SIG-M5 treated with dmso at 0.1 percent for 504 hours (cell line): ENCODE measurements at regions not wholly inside any gene's neighbourhood (a gene's known extent, or its start where the extent isn't known, plus 50 kb on each side); places are given as distances from the start of the nearest gene placed in this dataset.
"Not testable (repeated sequence)": the region's sequence is repeated elsewhere in the genome, so short reads cannot be mapped to it uniquely, and the experiment has no call there.

Experiments used
- DNase-seq: peaks from one replicate; lab custom pipeline; 2025; ENCODE audit not compliant: unreplicated experiment; lab: John Stamatoyannopoulos, UW

- DNase-seq: no peak
Measured at GRCh38 chr3:164927728-164928127, 150.6 kb downstream of the SI start.

GRCh38 chr3:164918905-164919304 is 159.4 kb downstream of the SI start:
- DNase-seq: peak; percentile 6

GRCh38 chr3:164912916-164913315 is 165.4 kb downstream of the SI start:
- DNase-seq: no peak

DNA sequence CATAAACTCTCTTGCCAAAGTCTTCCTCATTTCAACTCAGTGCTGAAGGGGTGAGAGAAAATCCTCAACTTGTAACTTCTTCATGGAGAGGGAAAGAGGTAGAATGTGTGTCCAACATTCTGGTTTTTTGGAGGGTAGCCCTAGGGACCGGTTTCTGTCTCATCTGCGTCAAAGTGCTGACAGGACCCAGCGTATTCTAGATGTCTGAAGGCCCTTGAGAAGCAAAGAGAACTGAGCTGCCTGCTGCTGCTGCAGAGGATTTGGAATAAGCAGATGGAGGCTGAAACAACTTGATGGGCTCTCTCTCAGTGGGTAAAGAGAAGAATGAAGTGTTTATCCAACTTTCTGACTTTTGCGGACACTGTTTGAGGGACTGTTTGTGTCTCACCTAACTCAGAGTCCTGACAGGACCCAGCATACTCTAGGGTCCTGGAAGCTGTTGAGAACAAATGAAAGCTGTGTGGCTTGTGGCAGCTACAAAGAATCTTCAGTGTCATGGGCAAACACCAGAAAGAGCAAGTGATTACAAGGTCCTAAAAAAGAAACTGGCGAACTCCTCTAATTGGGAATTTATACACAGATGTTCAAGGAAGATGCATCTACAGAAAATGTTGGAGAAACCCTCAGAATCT is 174.4 kb downstream of the SI start:
- DNase-seq: no peak

DNA sequence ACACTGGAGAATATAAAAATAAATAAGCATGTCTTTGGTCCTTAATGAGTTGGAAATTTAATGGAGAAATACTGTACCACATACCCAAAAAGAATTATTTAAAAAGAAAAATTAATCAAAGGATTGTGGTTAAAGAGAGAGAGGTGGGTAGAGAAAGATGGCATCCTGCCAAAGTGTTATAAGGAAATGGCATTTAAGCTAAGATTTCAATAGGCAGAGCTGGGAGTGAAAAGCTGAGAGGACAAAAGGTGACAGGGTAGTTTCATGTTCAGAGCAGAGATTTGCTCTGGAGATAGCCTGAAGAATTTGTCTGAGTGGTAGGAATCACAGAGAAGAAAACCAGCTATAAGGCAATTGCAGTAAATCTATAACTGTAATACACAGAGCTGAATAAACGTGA is 181.0 kb downstream of the SI start:
- DNase-seq: peak; percentile 24

DNA sequence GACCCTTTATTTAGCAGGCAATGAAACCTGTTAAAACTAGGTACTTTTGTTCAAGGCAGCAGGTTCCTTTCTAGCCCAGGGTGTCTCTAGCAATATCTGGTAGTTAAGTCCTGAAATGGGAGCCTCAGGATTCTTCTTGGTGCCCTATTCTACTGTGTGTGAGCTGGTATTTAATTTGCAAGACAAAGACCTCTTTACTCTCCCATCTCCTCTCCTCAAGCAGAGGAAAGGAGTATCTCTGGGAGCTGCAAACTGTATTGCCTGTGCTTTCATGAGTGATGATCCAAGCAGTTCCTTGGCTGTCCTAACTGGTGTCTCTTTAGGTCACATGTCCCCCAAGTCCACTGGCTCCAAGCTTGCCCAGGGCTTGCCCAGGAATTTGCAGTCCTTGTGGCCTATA is 188.2 kb downstream of the SI start:
- DNase-seq: no peak

GRCh38 chr3:164883171-164883570 is 195.1 kb downstream of the SI start:
- DNase-seq: no peak

DNA sequence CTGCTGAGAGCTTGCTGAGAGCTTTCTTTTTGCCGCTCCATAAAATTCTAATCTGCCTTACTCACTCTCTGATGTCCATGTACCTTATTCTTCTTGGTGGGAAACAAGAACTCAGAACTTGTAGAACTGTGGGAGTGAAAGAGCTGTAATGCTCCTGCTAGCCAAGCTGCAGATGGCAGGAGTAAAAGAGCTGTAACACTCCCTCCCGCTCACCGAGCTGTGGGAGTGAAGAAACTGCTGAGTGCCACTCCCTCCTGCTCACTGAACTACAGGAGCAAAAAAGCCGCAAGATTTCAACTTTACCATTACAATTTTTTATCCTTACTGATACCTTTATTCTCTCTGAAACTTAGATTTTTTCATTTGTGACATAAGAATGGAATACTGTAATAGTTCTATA is 199.1 kb downstream of the SI start:
- DNase-seq: no peak

GRCh38 chr3:164864454-164864853 is 213.8 kb downstream of the SI start:
- DNase-seq: no peak

DNA sequence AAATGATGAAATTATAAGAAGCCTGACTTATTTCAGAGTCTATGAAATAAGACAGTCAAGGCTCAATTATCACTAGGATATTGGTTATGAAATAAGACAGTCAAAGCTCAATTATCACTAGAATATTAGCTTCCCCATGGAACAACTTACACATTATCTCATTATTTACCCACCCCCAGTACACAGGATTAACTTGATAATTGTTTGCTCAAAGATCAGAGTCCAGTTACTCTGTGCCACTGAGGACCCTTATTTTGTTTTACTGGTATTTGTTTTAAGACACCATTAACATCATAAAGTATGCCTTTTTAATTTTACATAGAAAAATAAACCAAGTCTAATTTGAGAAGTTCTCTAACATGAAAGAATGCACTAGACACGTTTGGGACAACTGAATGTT is 225.4 kb downstream of the SI start:
- no peak for DNase-seq

- DNase-seq: no peak
Measured at GRCh38 chr3:164851905-164852304, 226.4 kb downstream of the SI start.

GRCh38 chr3:164851204-164851603 is 227.1 kb downstream of the SI start:
- no peak for DNase-seq

GRCh38 chr3:164848923-164849322 is 229.4 kb downstream of the SI start:
- no peak for DNase-seq

DNA sequence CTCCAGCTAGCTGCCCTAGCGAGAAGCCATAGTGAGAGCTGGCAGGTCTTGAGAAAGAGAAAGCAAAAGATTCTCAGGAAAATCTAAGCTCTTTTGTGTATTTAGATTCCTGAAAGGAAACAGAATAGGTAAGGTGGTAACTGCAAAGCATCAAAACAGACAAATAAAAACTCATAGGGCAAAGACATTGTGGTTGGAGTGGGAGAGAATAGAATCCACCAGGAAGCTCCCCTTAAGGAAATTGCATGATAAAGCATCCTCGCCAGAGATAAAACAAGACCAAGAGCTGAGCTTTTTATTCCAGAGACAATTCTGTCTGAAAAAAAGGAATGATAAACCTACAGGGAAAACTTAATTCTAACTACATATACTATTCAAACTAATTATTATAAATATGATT is 232.6 kb downstream of the SI start:
- DNase-seq: no peak

GRCh38 chr3:164832216-164832615 is 246.1 kb downstream of the SI start:
- DNase-seq: no peak

DNA sequence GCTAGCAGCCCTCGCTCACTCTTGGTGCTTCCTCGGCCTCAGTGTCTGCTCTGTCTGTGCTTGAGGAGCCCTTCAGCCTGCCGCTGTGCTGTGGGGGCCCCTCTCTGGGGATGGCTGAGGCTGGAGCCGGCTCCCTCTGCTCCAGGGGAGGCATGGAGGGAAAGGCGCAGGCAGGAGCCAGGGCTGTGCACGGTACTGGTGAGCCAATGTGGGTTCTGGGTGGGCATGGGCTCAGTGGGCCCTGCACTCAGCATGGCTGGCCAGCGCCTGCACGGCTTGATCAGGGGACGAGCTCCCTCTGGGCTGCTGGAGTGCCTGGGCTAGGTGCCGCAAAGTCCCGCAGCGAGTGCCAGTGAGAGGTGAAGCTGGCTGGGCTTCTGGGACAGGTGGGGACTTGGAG is 260.0 kb downstream of the SI start:
- DNase-seq: no peak

DNA sequence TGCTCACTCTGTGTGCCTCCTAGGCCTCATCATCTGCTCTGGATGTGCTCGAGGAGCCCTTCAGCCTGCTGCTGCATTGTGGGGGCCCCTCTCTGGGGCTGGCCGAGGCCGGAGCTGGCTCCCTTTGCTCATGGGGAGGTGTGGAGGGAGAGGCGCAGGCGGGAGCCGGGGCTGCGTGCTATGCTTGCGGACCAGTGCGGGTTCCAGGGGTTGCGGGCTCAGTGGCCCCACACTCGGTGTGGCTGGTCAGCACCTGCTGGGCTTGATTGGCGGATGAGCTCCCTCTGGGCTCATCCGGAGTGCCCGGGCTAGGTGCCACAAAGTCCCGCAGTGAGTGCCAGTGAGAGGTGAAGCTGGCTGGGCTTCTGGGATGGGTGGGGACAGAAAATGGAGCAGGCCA is 264.2 kb downstream of the SI start:
- DNase-seq: no peak

- no peak for DNase-seq
Measured at GRCh38 chr3:164812042-164812441, 266.3 kb downstream of the SI start.

GRCh38 chr3:164806188-164806587 is 272.1 kb downstream of the SI start:
- peak; percentile 41 for DNase-seq

DNA sequence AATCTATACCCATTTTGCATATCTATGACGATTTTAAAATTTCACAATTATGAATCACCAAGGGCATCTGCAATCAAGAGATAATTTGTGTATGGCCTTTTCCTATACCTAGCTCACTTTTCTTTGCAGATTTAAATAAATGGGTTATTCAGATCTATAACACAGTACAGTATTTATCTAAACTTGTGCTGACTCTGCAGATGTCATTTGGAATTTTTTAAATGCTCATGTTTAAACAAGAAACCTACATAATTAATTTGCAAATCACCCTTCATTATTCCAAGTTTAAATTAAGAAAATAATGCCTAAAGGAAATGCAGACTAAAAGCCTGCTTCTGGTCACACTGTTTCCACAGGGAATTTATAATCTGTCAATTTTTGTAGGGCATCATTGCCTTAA is 284.2 kb downstream of the SI start:
- DNase-seq: no peak

DNA sequence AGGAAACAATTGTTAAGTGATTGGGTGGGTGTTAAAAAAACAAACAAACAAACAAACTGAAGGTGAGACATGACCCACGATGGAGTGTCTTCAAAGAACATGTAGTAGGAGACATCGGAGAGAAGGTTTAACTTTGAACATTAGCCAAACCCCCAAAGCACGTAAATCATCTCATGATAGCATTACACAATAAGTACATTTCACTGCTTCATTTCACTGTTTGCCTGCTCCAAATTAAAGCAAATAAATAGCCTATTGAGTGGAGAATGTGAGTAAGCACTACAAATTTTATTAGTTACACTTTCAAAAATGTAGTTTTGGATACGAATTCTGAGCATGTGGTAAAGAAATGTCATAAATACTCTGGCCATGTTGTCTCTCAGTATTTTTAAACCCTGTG is 287.0 kb downstream of the SI start:
- DNase-seq: no peak

- DNase-seq: not testable (repeated sequence)
Measured at GRCh38 chr3:164784407-164784806, 293.9 kb downstream of the SI start.

DNA sequence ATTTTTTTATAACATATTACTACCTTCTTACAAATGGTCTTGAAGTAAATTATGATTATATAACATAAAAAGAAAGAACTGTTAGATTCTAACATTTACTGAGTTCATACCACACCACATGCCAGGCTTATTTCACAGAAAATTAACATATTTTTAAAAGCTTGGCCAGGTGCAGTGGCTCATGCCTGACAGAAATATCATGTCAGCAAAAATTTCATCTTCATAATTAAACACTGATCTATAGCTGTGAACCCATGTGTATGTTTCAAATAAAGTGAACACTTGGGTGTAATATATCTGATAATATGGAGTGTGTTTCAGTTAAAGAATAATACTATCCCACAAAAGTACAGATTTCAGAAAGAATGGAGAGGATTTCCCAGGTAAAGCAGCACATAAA is 296.5 kb downstream of the SI start:
- no peak for DNase-seq

DNA sequence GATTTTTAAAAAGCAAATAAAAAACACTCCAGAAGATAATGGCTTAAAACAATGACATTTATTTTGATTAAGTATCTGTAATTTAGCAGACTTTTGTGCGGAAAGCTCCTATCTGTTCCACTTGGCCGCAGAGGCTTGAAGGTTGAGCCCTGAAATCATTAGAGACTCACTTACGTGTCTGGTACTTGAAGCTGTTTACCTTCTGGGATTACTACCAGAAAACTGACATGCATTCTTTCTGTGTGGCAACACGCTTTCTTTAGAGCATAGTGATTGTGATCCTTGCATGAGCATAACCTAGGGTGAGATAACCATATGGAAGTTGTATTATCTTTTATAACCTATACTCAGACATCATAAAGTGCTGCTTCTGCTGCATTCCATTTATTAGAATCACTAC is 298.5 kb downstream of the SI start:
- no peak for DNase-seq
